ENCODE measurements at regions not wholly inside any gene's neighbourhood (a gene's known extent, or its start where the extent isn't known, plus 50 kb on each side); places are given as distances from the start of the nearest gene placed in this dataset.

DNA sequence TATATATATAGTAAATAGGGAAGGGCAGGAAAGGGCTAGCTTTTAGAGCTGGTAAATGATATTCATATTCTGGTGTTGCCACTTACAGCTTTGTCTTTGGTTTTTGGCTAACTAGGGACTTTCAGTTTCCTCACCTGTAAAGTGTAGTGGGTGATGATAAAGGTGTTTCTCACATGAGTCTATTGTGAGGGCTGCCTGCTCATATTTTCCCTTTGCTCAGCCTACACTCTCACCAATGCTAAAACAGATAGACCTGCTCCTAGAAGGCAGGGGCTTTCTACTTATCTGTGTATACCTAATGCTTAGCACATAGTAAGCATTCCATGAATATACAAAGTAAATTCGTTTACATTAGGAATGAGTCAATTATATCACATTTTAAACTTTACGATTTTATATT is 137.2 kb upstream of the HS3ST1 start (continued):
- TF ChIP-seq EZH2phosphoT487 (IDR thresholded peaks at IDR 0.05; ENCODE audit: unreplicated experiment) = no peak
- TF ChIP-seq, protein P1, sequence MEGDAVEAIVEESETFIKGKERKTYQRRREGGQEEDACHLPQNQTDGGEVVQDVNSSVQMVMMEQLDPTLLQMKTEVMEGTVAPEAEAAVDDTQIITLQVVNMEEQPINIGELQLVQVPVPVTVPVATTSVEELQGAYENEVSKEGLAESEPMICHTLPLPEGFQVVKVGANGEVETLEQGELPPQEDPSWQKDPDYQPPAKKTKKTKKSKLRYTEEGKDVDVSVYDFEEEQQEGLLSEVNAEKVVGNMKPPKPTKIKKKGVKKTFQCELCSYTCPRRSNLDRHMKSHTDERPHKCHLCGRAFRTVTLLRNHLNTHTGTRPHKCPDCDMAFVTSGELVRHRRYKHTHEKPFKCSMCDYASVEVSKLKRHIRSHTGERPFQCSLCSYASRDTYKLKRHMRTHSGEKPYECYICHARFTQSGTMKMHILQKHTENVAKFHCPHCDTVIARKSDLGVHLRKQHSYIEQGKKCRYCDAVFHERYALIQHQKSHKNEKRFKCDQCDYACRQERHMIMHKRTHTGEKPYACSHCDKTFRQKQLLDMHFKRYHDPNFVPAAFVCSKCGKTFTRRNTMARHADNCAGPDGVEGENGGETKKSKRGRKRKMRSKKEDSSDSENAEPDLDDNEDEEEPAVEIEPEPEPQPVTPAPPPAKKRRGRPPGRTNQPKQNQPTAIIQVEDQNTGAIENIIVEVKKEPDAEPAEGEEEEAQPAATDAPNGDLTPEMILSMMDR (conservative IDR thresholded peaks at IDR 0.05; ENCODE audit: low read depth in 2 of 2) = no peak
- TF ChIP-seq ZNF331 (CRISPR knock-in tag; IDR thresholded peaks at IDR 0.05; ENCODE audit: low read depth) = no peak
- TF ChIP-seq, protein P2, sequence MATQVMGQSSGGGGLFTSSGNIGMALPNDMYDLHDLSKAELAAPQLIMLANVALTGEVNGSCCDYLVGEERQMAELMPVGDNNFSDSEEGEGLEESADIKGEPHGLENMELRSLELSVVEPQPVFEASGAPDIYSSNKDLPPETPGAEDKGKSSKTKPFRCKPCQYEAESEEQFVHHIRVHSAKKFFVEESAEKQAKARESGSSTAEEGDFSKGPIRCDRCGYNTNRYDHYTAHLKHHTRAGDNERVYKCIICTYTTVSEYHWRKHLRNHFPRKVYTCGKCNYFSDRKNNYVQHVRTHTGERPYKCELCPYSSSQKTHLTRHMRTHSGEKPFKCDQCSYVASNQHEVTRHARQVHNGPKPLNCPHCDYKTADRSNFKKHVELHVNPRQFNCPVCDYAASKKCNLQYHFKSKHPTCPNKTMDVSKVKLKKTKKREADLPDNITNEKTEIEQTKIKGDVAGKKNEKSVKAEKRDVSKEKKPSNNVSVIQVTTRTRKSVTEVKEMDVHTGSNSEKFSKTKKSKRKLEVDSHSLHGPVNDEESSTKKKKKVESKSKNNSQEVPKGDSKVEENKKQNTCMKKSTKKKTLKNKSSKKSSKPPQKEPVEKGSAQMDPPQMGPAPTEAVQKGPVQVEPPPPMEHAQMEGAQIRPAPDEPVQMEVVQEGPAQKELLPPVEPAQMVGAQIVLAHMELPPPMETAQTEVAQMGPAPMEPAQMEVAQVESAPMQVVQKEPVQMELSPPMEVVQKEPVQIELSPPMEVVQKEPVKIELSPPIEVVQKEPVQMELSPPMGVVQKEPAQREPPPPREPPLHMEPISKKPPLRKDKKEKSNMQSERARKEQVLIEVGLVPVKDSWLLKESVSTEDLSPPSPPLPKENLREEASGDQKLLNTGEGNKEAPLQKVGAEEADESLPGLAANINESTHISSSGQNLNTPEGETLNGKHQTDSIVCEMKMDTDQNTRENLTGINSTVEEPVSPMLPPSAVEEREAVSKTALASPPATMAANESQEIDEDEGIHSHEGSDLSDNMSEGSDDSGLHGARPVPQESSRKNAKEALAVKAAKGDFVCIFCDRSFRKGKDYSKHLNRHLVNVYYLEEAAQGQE (IDR thresholded peaks at IDR 0.05; ENCODE audit: unreplicated experiment) = no peak
- TF ChIP-seq, protein P3, sequence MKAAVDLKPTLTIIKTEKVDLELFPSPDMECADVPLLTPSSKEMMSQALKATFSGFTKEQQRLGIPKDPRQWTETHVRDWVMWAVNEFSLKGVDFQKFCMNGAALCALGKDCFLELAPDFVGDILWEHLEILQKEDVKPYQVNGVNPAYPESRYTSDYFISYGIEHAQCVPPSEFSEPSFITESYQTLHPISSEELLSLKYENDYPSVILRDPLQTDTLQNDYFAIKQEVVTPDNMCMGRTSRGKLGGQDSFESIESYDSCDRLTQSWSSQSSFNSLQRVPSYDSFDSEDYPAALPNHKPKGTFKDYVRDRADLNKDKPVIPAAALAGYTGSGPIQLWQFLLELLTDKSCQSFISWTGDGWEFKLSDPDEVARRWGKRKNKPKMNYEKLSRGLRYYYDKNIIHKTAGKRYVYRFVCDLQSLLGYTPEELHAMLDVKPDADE (IDR thresholded peaks at IDR 0.05) = no peak
- no peak for TF ChIP-seq STAT1 (IDR thresholded peaks at IDR 0.05; ENCODE audit: unreplicated experiment)
- no peak for TF ChIP-seq CREB1 (CRISPR knock-in tag; IDR thresholded peaks at IDR 0.05; ENCODE audit: low read depth)
- TF ChIP-seq ZNF114 (CRISPR knock-in tag; IDR thresholded peaks at IDR 0.05) = no peak
- TF ChIP-seq NANOG (IDR thresholded peaks at IDR 0.05; ENCODE audit: borderline replicate concordance) = no peak

DNA sequence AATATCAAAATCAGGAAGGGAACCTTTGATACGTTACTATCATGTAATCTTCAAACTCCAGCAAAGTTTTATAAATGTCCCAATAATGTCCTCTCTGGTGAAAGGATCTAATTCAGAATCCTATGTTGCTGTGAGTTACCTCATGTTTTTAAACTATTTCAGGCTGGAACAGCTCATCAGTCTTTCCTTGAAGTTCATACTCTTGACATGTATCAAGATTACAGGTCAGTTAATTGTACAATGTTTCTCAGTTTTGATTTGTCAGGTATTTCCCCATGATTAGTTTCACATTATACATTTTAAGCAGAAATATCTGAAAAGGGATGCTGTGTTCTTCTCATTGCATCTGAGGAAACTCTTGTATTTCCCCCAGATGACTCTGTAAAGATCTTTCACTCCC is 136.5 kb upstream of the HS3ST1 start:
- ATAC-seq (no peak), DNase-seq (ENCODE audit: low spot score) (no peak)
- Mint-ChIP-seq H3K4me1 (no peaks in the 10 kb centered on the region), H3K36me3 (ENCODE audit: low read depth) (no peaks in the 10 kb centered on the region), H3K27ac (no peak overlapping the region), H3K4me3 (no peak overlapping the region), H3K27me3 (ENCODE audit: insufficient read depth, low read depth, poor library complexity) (no peaks in the 10 kb centered on the region), H3K9me3 (peaks cover 3% of the 10 kb centered on the region)
- no peaks in the 10 kb centered on the region for H3K9me2 ChIP-seq (ENCODE audit: insufficient read depth)
- no peaks in the 10 kb centered on the region for H3K4me1 ChIP-seq (ENCODE audit: insufficient read depth)
- no peak overlapping the region for H2AFZ ChIP-seq
- H3K4me3 ChIP-seq = no peak overlapping the region
- H3K4me2 ChIP-seq = no peak overlapping the region
- no peaks in the 10 kb centered on the region for H3K79me2 ChIP-seq (replicated peaks; ENCODE audit: insufficient read depth)
- no peaks in the 10 kb centered on the region for H3K27me3 ChIP-seq (ENCODE audit: insufficient read depth)
- no peak for TF ChIP-seq POLR2AphosphoS5 (IDR thresholded peaks at IDR 0.05; ENCODE audit: low read depth)
- TF ChIP-seq CREB1 (CRISPR knock-in tag; IDR thresholded peaks at IDR 0.05; ENCODE audit: low read depth) = no peak
- no peak for TF ChIP-seq ZNF331 (CRISPR knock-in tag; IDR thresholded peaks at IDR 0.05; ENCODE audit: low read depth)
- no peak for TF ChIP-seq JUNB (IDR thresholded peaks at IDR 0.05; ENCODE audit: unreplicated experiment)
- TF ChIP-seq, protein P2 (IDR thresholded peaks at IDR 0.05; ENCODE audit: unreplicated experiment) = no peak
- no peaks in the 10 kb centered on the region for H3F3A ChIP-seq (replicated peaks; ENCODE audit: low read depth)
- no peak overlapping the region for H3K27ac ChIP-seq (ENCODE audit: low read depth)
- H3K36me3 ChIP-seq (ENCODE audit: insufficient read depth) = no peaks in the 10 kb centered on the region
- no peaks in the 10 kb centered on the region for H4K20me1 ChIP-seq (replicated peaks; ENCODE audit: insufficient read depth)
